ENCODE measurements at regions not wholly inside any gene's neighbourhood (a gene's known extent, or its start where the extent isn't known, plus 50 kb on each side); places are given as distances from the start of the nearest gene placed in this dataset.

DNA sequence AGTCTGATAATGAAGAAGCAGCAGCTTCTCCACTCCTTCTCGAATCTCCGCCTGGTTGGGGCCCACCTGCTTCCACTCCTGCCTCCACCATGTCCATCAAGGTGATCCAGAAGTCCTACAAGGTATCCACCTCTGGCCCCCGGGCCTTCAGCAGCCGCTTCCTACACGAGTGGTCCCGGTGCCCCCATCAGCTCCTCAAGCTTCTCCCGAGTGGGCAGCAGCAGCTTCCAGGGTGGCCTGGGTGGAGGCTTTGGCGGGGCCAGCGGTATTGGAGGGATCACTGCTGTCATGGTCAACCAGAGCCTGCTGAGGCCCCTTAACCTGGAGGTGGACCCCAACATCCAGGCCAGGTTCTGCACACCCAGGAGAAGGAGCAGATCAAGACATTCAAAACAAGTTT is 381.0 kb upstream of the USP15 start:
- TF ChIP-seq, protein P1, sequence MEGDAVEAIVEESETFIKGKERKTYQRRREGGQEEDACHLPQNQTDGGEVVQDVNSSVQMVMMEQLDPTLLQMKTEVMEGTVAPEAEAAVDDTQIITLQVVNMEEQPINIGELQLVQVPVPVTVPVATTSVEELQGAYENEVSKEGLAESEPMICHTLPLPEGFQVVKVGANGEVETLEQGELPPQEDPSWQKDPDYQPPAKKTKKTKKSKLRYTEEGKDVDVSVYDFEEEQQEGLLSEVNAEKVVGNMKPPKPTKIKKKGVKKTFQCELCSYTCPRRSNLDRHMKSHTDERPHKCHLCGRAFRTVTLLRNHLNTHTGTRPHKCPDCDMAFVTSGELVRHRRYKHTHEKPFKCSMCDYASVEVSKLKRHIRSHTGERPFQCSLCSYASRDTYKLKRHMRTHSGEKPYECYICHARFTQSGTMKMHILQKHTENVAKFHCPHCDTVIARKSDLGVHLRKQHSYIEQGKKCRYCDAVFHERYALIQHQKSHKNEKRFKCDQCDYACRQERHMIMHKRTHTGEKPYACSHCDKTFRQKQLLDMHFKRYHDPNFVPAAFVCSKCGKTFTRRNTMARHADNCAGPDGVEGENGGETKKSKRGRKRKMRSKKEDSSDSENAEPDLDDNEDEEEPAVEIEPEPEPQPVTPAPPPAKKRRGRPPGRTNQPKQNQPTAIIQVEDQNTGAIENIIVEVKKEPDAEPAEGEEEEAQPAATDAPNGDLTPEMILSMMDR (IDR thresholded peaks at IDR 0.05), result no peak
- no peak for TF ChIP-seq EZH2phosphoT487 (IDR thresholded peaks at IDR 0.05)
